HEK293 (cell line): ENCODE measurements at regions not wholly inside any gene's neighbourhood (a gene's known extent, or its start where the extent isn't known, plus 50 kb on each side); places are given as distances from the start of the nearest gene placed in this dataset.
"Not testable (repeated sequence)": the region's sequence is repeated elsewhere in the genome, so short reads cannot be mapped to it uniquely, and the experiment has no call there.

Source experiments
- CTCF ChIA-PET: fragments of 350-600 bp; formaldehyde crosslinking; extraction: SDS; loops from one replicate; lab custom pipeline; 2021; ENCODE audit warnings: antibody characterized with exemption; lab: Yijun Ruan, JAX
- POLR2A ChIA-PET: fragments of 300-600 bp; formaldehyde crosslinking; extraction: SDS; loops from one replicate; lab custom pipeline; 2020; ENCODE audit warnings: antibody characterized with exemption, inconsistent platforms; lab: Yijun Ruan, JAX
- H3K27ac ChIP-seq: fragments of 200-500 bp; sonication (Bioruptor generic); 2 replicates; pipeline ENCODE4 v1.5.1; 2014; ENCODE audit warnings: low read depth, low read length, control low read depth, inconsistent platforms; ENCODE audit errors: extremely low read depth
- H3K36me3 ChIP-seq, 2 experiments: fragments of 200-500 bp in 1 of 2; sonication (Bioruptor generic) in 1 of 2; 1 replicate in 1 of 2; 2 replicates in 1 of 2; pipeline ENCODE4 v1.5.1; 2014 to 2017; ENCODE audit warnings: inconsistent platforms in 2 of 2, low read length in 2 of 2; ENCODE audit not compliant: control insufficient read depth in 2 of 2, insufficient read depth in 1 of 2
- H3K4me1 ChIP-seq: fragments of 200-500 bp; sonication (Bioruptor generic); 2 replicates; pipeline ENCODE4 v1.5.1; 2014; ENCODE audit warnings: mild to moderate bottlenecking, low read length, inconsistent platforms; ENCODE audit not compliant: control insufficient read depth, insufficient read depth
- H3K4me3 ChIP-seq: 2 replicates; pipeline ENCODE4 v1.5.1; 2011; ENCODE audit warnings: low read depth, mild to moderate bottlenecking, control low read depth, low read length, moderate library complexity
- H3K9me3 ChIP-seq: fragments of 200-500 bp; sonication (Bioruptor generic); 2 replicates; pipeline ENCODE4 v1.5.1; 2014; ENCODE audit warnings: low read depth, low read length, inconsistent platforms; ENCODE audit not compliant: control insufficient read depth, insufficient read depth
- HIC1 ChIP-seq: fragments of 450-650 bp; formaldehyde crosslinking; IDR thresholded peaks from 2 replicates; pipeline ENCODE4 v1.5.1; 2016; ENCODE audit warnings: missing biosample characterization, missing genetic modification characterization
- SETDB1 ChIP-seq: IDR thresholded peaks from one replicate; pipeline ENCODE4 v1.6.1; 2017; ENCODE audit warnings: mild to moderate bottlenecking, low read length, moderate library complexity, mixed read lengths; ENCODE audit not compliant: insufficient read length
- TSHZ1 ChIP-seq: fragments of 450-650 bp; formaldehyde crosslinking; IDR thresholded peaks from 2 replicates; pipeline ENCODE4 v1.5.1; 2016; ENCODE audit warnings: missing biosample characterization, missing genetic modification characterization, borderline replicate concordance
- ZFP69B ChIP-seq: fragments of 450-650 bp; formaldehyde crosslinking; IDR thresholded peaks from 2 replicates; pipeline ENCODE4 v1.5.1; 2016; ENCODE audit warnings: missing biosample characterization, missing genetic modification characterization
- ZNF404 ChIP-seq: fragments of 450-650 bp; formaldehyde crosslinking; IDR thresholded peaks from 2 replicates; pipeline ENCODE4 v1.5.1; 2017; ENCODE audit warnings: missing biosample characterization, missing genetic modification characterization
- ZNF645 ChIP-seq: fragments of 450-650 bp; formaldehyde crosslinking; IDR thresholded peaks from 2 replicates; pipeline ENCODE4; 2016; ENCODE audit warnings: missing biosample characterization, missing genetic modification characterization
- ZNF707 ChIP-seq: fragments of 450-650 bp; formaldehyde crosslinking; IDR thresholded peaks from 2 replicates; pipeline ENCODE4 v1.5.1; 2016; ENCODE audit warnings: missing biosample characterization, missing genetic modification characterization
- ZSCAN30 ChIP-seq: fragments of 450-650 bp; IDR thresholded peaks from 2 replicates; pipeline ENCODE4 v1.5.1; 2018; ENCODE audit warnings: missing biosample characterization, mild to moderate bottlenecking, missing genetic modification characterization, moderate library complexity

- H3K27ac ChIP-seq, CTCF ChIA-PET, H3K4me1 ChIP-seq, H3K36me3 ChIP-seq, POLR2A ChIA-PET, H3K9me3 ChIP-seq, H3K4me3 ChIP-seq: not testable (repeated sequence)
Measured at GRCh38 chr2:89756616-89757015, 1065.1 kb downstream of the RPIA start.

GRCh38 chr2:89758332-89759026 is 1067.0 kb downstream of the RPIA start:
- H3K4me1 ChIP-seq, H3K27ac ChIP-seq, H3K9me3 ChIP-seq, POLR2A ChIA-PET, H3K36me3 ChIP-seq, H3K4me3 ChIP-seq, CTCF ChIA-PET: not testable (repeated sequence)

GRCh38 chr2:89760762-89761161 is 1069.3 kb downstream of the RPIA start:
- CTCF ChIA-PET, H3K4me1 ChIP-seq: not testable (repeated sequence)

GRCh38 chr2:89761171-89761570 is 1069.7 kb downstream of the RPIA start:
- H3K27ac ChIP-seq, CTCF ChIA-PET, H3K4me1 ChIP-seq, H3K36me3 ChIP-seq, POLR2A ChIA-PET, H3K9me3 ChIP-seq, H3K4me3 ChIP-seq: not testable (repeated sequence)

More at GRCh38 chr2:89760762-89761161, 1069.3 kb downstream of the RPIA start:
- POLR2A ChIA-PET, H3K9me3 ChIP-seq, H3K36me3 ChIP-seq, H3K4me3 ChIP-seq, H3K27ac ChIP-seq: not testable (repeated sequence)

GRCh38 chr2:89761863-89762262 is 1070.4 kb downstream of the RPIA start:
- CTCF ChIA-PET, H3K9me3 ChIP-seq, H3K36me3 ChIP-seq, H3K27ac ChIP-seq, H3K4me1 ChIP-seq, H3K4me3 ChIP-seq, POLR2A ChIA-PET: not testable (repeated sequence)

- H3K9me3 ChIP-seq, H3K27ac ChIP-seq, CTCF ChIA-PET, H3K4me3 ChIP-seq, H3K36me3 ChIP-seq, H3K4me1 ChIP-seq, POLR2A ChIA-PET: not testable (repeated sequence)
Measured at GRCh38 chr2:89762461-89763253, 1071.2 kb downstream of the RPIA start.

GRCh38 chr2:89763254-89763580 is 1071.7 kb downstream of the RPIA start:
- no peaks in the 10 kb centered on the region for H3K4me1 ChIP-seq
- H3K36me3 ChIP-seq, result no peaks in the 10 kb centered on the region
- H3K4me3 ChIP-seq, result no peak overlapping the region
- ChIA-PET CTCF (no interaction called here), POLR2A (no interaction called here)
- H3K9me3 ChIP-seq, result no peaks in the 10 kb centered on the region
- H3K27ac ChIP-seq, result no peak overlapping the region
- TF ChIP-seq ZSCAN30 (tag by site-specific recombination), result no peak
- no peak for TF ChIP-seq SETDB1
- TF ChIP-seq TSHZ1 (tag by site-specific recombination), result no peak
- no peak for TF ChIP-seq ZNF707
- TF ChIP-seq ZFP69B (tag by site-specific recombination), result no peak
- TF ChIP-seq ZNF404 (tag by site-specific recombination), result no peak
- TF ChIP-seq ZNF645 (tag by site-specific recombination), result no peak
- TF ChIP-seq HIC1 (tag by site-specific recombination), result no peak
